DND-41 (cell line): ENCODE measurements at regions not wholly inside any gene's neighbourhood (a gene's known extent, or its start where the extent isn't known, plus 50 kb on each side); places are given as distances from the start of the nearest gene placed in this dataset.

Source experiments
- ATAC-seq: fragments of 200-7000 bp; cut with Tn5 transposase; 3 replicates; pipeline ENCODE4 v1.9.1; 2021; ENCODE audit warnings: low read depth; ENCODE audit not compliant: insufficient read depth
- DNase-seq: peaks from one replicate; pipeline ENCODE4 v3.0.0-alpha.2; 2020
- H2AFZ ChIP-seq: 2 replicates; pipeline ENCODE4 v1.6.0; 2012; ENCODE audit warnings: low read depth, low read length
- H3K27ac ChIP-seq: 2 replicates; pipeline ENCODE4 v1.5.1; 2012; ENCODE audit warnings: low read length, inconsistent platforms
- H3K27me3 ChIP-seq: fragments of 200-600 bp; sonication (generic); 2 replicates; pipeline ENCODE4 v1.6.0; 2012; ENCODE audit warnings: low read length, mild to moderate bottlenecking, inconsistent platforms; ENCODE audit not compliant: insufficient read depth, poor library complexity
- H3K36me3 ChIP-seq: 2 replicates; pipeline ENCODE4 v1.5.1; 2012; ENCODE audit warnings: low read length, inconsistent platforms; ENCODE audit not compliant: insufficient read depth
- H3K4me1 ChIP-seq: 2 replicates; pipeline ENCODE4 v1.5.1; 2012; ENCODE audit warnings: mild to moderate bottlenecking, low read length; ENCODE audit not compliant: insufficient read depth
- H3K4me2 ChIP-seq: 2 replicates; pipeline ENCODE4 v1.6.0; 2012; ENCODE audit warnings: mild to moderate bottlenecking, moderate library complexity, low read length, inconsistent platforms; ENCODE audit not compliant: insufficient read depth
- H3K4me3 ChIP-seq, 2 experiments: fragments of 200-600 bp in 1 of 2; shearing (Covaris generic) in 1 of 2; 2 replicates each; pipeline ENCODE4 v1.5.1; 2012 to 2016; ENCODE audit warnings: inconsistent platforms in 2 of 2, low read length in 2 of 2, mild to moderate bottlenecking in 2 of 2, low read depth in 1 of 2, moderate library complexity in 1 of 2
- H3K79me2 ChIP-seq: 2 replicates; pipeline ENCODE4 v1.6.0; 2012; ENCODE audit warnings: low read length, inconsistent platforms; ENCODE audit not compliant: insufficient read depth
- H3K9ac ChIP-seq: 2 replicates; pipeline ENCODE4 v1.6.0; 2012; ENCODE audit warnings: low read depth, mild to moderate bottlenecking, inconsistent platforms, low read length, moderate library complexity
- H3K9me3 ChIP-seq: 2 replicates; pipeline ENCODE4 v1.5.1; 2012; ENCODE audit warnings: low read length, moderate library complexity, mild to moderate bottlenecking, inconsistent platforms; ENCODE audit not compliant: insufficient read depth, severe bottlenecking
- H4K20me1 ChIP-seq: 2 replicates; pipeline ENCODE4 v1.6.0; 2012; ENCODE audit warnings: low read length; ENCODE audit not compliant: insufficient read depth
- CTCF ChIP-seq: IDR thresholded peaks from 2 replicates; pipeline ENCODE4 v1.5.1; 2012; ENCODE audit warnings: borderline replicate concordance, low read length, moderate library complexity, mild to moderate bottlenecking; ENCODE audit not compliant: poor library complexity, severe bottlenecking; ENCODE audit errors: extremely low read depth
- EZH2 ChIP-seq: IDR thresholded peaks from 3 replicates; pipeline ENCODE4 v1.6.1; 2012; ENCODE audit warnings: borderline replicate concordance, low read depth, mild to moderate bottlenecking, moderate library complexity, low read length, inconsistent platforms; ENCODE audit not compliant: severe bottlenecking

GRCh38 chr18:4823091-4823490 lies 368.0 kb upstream of the DLGAP1 start:
- Histone ChIP-seq H3K4me2 (no peak overlapping the region), H3K9ac (no peak overlapping the region), H3K4me3 (no peak overlapping the region), H3K36me3 (no peaks in the 10 kb centered on the region), H3K27me3 (no peaks in the 10 kb centered on the region), H4K20me1 (no peaks in the 10 kb centered on the region), H3K4me1 (no peaks in the 10 kb centered on the region), H3K9me3 (no peaks in the 10 kb centered on the region), H3K79me2 (no peaks in the 10 kb centered on the region), H3K27ac (no peak overlapping the region), H2AFZ (no peak overlapping the region)
- TF ChIP-seq EZH2 (no peak), CTCF (no peak)
- no peak for DNase-seq
- no peak for ATAC-seq

- no peaks in the 10 kb centered on the region for H4K20me1 ChIP-seq
- H3K9me3 ChIP-seq = no peaks in the 10 kb centered on the region
- no peaks in the 10 kb centered on the region for H3K4me1 ChIP-seq
- H3K4me2 ChIP-seq = no peak overlapping the region
- TF ChIP-seq EZH2 (no peak), CTCF (no peak)
- H3K27me3 ChIP-seq = no peaks in the 10 kb centered on the region
- no peak overlapping the region for H2AFZ ChIP-seq
- H3K27ac ChIP-seq = no peak overlapping the region
- H3K4me3 ChIP-seq = no peak overlapping the region
- DNase-seq (no peak), ATAC-seq (no peak)
- H3K9ac ChIP-seq = no peak overlapping the region
- no peaks in the 10 kb centered on the region for H3K36me3 ChIP-seq
- no peaks in the 10 kb centered on the region for H3K79me2 ChIP-seq
Observed at GRCh38 chr18:4821801-4822200, 366.7 kb upstream of the DLGAP1 start.

GRCh38 chr18:4817665-4818064 lies 362.6 kb upstream of the DLGAP1 start:
- Histone ChIP-seq H3K4me1 (no peaks in the 10 kb centered on the region), H2AFZ (no peak overlapping the region), H3K79me2 (no peaks in the 10 kb centered on the region), H3K27ac (no peak overlapping the region), H3K4me2 (no peak overlapping the region), H3K4me3 (no peak overlapping the region), H3K9me3 (no peaks in the 10 kb centered on the region), H3K27me3 (no peaks in the 10 kb centered on the region), H4K20me1 (no peaks in the 10 kb centered on the region), H3K9ac (no peak overlapping the region), H3K36me3 (no peaks in the 10 kb centered on the region)
- TF ChIP-seq CTCF = no peak
- ATAC-seq (no peak), DNase-seq (no peak)

GRCh38 chr18:4813708-4814107 lies 358.6 kb upstream of the DLGAP1 start:
- ATAC-seq (no peak), DNase-seq (no peak)
- H4K20me1 ChIP-seq = no peaks in the 10 kb centered on the region
- no peak overlapping the region for H2AFZ ChIP-seq
- H3K9ac ChIP-seq = no peak overlapping the region
- H3K4me2 ChIP-seq = no peak overlapping the region
- H3K4me3 ChIP-seq = no peak overlapping the region
- TF ChIP-seq EZH2 (no peak), CTCF (no peak)
- H3K4me1 ChIP-seq = no peaks in the 10 kb centered on the region
- no peaks in the 10 kb centered on the region for H3K27me3 ChIP-seq
- no peaks in the 10 kb centered on the region for H3K9me3 ChIP-seq
- H3K79me2 ChIP-seq = no peaks in the 10 kb centered on the region
- H3K27ac ChIP-seq = no peak overlapping the region
- H3K36me3 ChIP-seq = no peaks in the 10 kb centered on the region
